Endothelial cell of umbilical vein (primary cell): ENCODE measurements at regions not wholly inside any gene's neighbourhood (a gene's known extent, or its start where the extent isn't known, plus 50 kb on each side); places are given as distances from the start of the nearest gene placed in this dataset.

ENCODE experiments used
- BruUV-seq: library from RNA; stranded (reverse); fragments of 400-500 nt; replicated peaks from 2 replicates; lab custom pipeline; 2021; lab: Mats Ljungman, UMichigan
- CTCF ChIA-PET: fragments of 300-600, 350-600 bp; sonication (Branson Sonifier 250); formaldehyde crosslinking; loops from one replicate; lab custom pipeline; 2021; ENCODE audit warnings: antibody characterized with exemption, inconsistent platforms; lab: Charles Lee
- POLR2A ChIA-PET: fragments of 300-600, 350-600 bp; sonication (Branson Sonifier 250); formaldehyde crosslinking; loops from one replicate; lab custom pipeline; 2021; ENCODE audit warnings: antibody characterized with exemption, inconsistent platforms; lab: Charles Lee
- DNase-seq: peaks from one replicate; pipeline ENCODE4 v3.0.0-alpha.2; 2011; ENCODE audit warnings: low read depth, low spot score
- FAIRE-seq: peaks from 2 replicates; lab custom pipeline; 2011; peaks lifted over from hg19 to GRCh38; lab: Jason Lieb, UNC
- H2AFZ ChIP-seq: 2 replicates; pipeline ENCODE4 v1.6.0; 2012; ENCODE audit warnings: low read depth, low read length, control low read depth, inconsistent platforms
- H3K27ac ChIP-seq: 2 replicates; pipeline ENCODE4 v1.5.1; 2011; ENCODE audit warnings: low read depth, mild to moderate bottlenecking, control low read depth, low read length, moderate library complexity; ENCODE audit not compliant: insufficient read depth
- H3K27me3 ChIP-seq, 2 experiments: 2 replicates each; pipeline versions ENCODE4 v1.6.0 to v1.6.1; 2011; ENCODE audit warnings: low read length in 2 of 2, mixed read lengths in 1 of 2; ENCODE audit not compliant: control insufficient read depth in 2 of 2, insufficient read depth in 2 of 2
- H3K36me3 ChIP-seq, 2 experiments: 2 replicates in 1 of 2; 3 replicates in 1 of 2; pipeline ENCODE4 v1.5.1; 2011; ENCODE audit warnings: low read length in 2 of 2, mild to moderate bottlenecking in 1 of 2, moderate library complexity in 1 of 2; ENCODE audit not compliant: control insufficient read depth in 2 of 2, insufficient read depth in 2 of 2; ENCODE audit errors: extremely low read depth in 1 of 2
- H3K4me1 ChIP-seq: 3 replicates; pipeline ENCODE4 v1.5.1; 2011; ENCODE audit warnings: mild to moderate bottlenecking, low read length; ENCODE audit not compliant: control insufficient read depth, insufficient read depth; ENCODE audit errors: extremely low read depth
- H3K4me2 ChIP-seq: 2 replicates; pipeline ENCODE4 v1.6.1; 2011; ENCODE audit warnings: low read length, control low read depth, mixed read lengths; ENCODE audit not compliant: insufficient read depth
- H3K4me3 ChIP-seq, 3 experiments: fragments of 200-600 bp in 1 of 3; sonication (generic), shearing (Covaris generic) in 1 of 3; replicated peaks in 1 of 3; 2 replicates each; pipeline ENCODE4 v1.5.1; 2011 to 2016; ENCODE audit warnings: control low read depth in 3 of 3, low read length in 3 of 3, mild to moderate bottlenecking in 2 of 3, inconsistent platforms in 1 of 3, low read depth in 1 of 3, moderate library complexity in 1 of 3; ENCODE audit not compliant: insufficient read depth in 1 of 3
- H3K79me2 ChIP-seq: 2 replicates; pipeline ENCODE4 v1.6.0; 2012; ENCODE audit warnings: low read length, inconsistent platforms; ENCODE audit not compliant: control insufficient read depth, insufficient read depth
- H3K9ac ChIP-seq: replicated peaks from 2 replicates; pipeline ENCODE3; 2011; ENCODE audit warnings: low read length, control low read depth; ENCODE audit not compliant: insufficient read depth; ENCODE audit errors: extremely low read depth
- H3K9me1 ChIP-seq: replicated peaks from 3 replicates; pipeline ENCODE4 v1.6.0; 2011; ENCODE audit warnings: mild to moderate bottlenecking, low read length; ENCODE audit not compliant: control insufficient read depth, insufficient read depth; ENCODE audit errors: extremely low read depth
- H3K9me3 ChIP-seq: replicated peaks from 2 replicates; pipeline ENCODE4 v1.5.1; 2012; ENCODE audit warnings: low read length, inconsistent platforms; ENCODE audit not compliant: control insufficient read depth, insufficient read depth
- H4K20me1 ChIP-seq: replicated peaks from 2 replicates; pipeline ENCODE3; 2011; ENCODE audit warnings: mild to moderate bottlenecking, low read length; ENCODE audit not compliant: control insufficient read depth, insufficient read depth; ENCODE audit errors: extremely low read depth
- GATA2 ChIP-seq: IDR thresholded peaks from 2 replicates; pipeline ENCODE4 v1.7.0; 2011; ENCODE audit warnings: low read depth, mild to moderate bottlenecking, moderate library complexity, mixed read lengths, low read length; ENCODE audit not compliant: insufficient read length, insufficient read depth
- MYC ChIP-seq: IDR thresholded peaks from one replicate; pipeline ENCODE4 v1.6.1; 2011; ENCODE audit warnings: mild to moderate bottlenecking, low read depth, low read length
- dilution Hi-C: fragments of 300-500 bp; cut with MboI; formaldehyde crosslinking; loops from one replicate; pipeline ENCODE4 v1.15.0; 2019; ENCODE audit warnings: low sequenced_read_pairs; ENCODE audit not compliant: extremely low pct_ligation_motif_present
- intact Hi-C: fragments of 100-400 bp; cut with micrococcal nuclease; formaldehyde crosslinking; loops from one replicate; pipeline ENCODE4 v1.10.0; 2022

GRCh38 chr3:19769694-19770093 lies 164.3 kb downstream of the EFHB start:
- no TSS peak for BruUV-seq
- H3K36me3 ChIP-seq: no peaks in the 10 kb centered on the region
- H3K27ac ChIP-seq: no peak overlapping the region
- FAIRE-seq (no peak), DNase-seq (no peak)
- H3K9me3 ChIP-seq: peaks cover 2% of the 10 kb centered on the region
- no peak overlapping the region for H3K4me2 ChIP-seq
- CTCF ChIA-PET: no interaction called here
- no peaks in the 10 kb centered on the region for H3K4me1 ChIP-seq
- H3K4me3 ChIP-seq: no peak overlapping the region
- TF ChIP-seq MYC: no peak
- no peak overlapping the region for H3K9ac ChIP-seq
- POLR2A ChIA-PET: no interaction called here
- dilution Hi-C loops: no loop called here
- H3K27me3 ChIP-seq: no peaks in the 10 kb centered on the region
- no peaks in the 10 kb centered on the region for H4K20me1 ChIP-seq
- H2AFZ ChIP-seq: no peak overlapping the region
- intact Hi-C loops: no loop called here
- H3K9me1 ChIP-seq: no peaks in the 10 kb centered on the region
- no peaks in the 10 kb centered on the region for H3K79me2 ChIP-seq

- no peak overlapping the region for H3K9ac ChIP-seq
- no peak for DNase-seq
- no peaks in the 10 kb centered on the region for H3K9me3 ChIP-seq
- no peaks in the 10 kb centered on the region for H3K27me3 ChIP-seq
- H3K9me1 ChIP-seq: no peaks in the 10 kb centered on the region
- H2AFZ ChIP-seq: no peak overlapping the region
- no peaks in the 10 kb centered on the region for H3K79me2 ChIP-seq
- H3K4me3 ChIP-seq: no peak overlapping the region
- no peaks in the 10 kb centered on the region for H3K4me1 ChIP-seq
- dilution Hi-C loops (no loop called here), intact Hi-C loops (no loop called here)
- POLR2A ChIA-PET: no interaction called here
- H4K20me1 ChIP-seq: no peaks in the 10 kb centered on the region
- no peak for FAIRE-seq
- H3K27ac ChIP-seq: no peak overlapping the region
- H3K36me3 ChIP-seq: no peaks in the 10 kb centered on the region
- CTCF ChIA-PET: no interaction called here
- H3K4me2 ChIP-seq: no peak overlapping the region
- no TSS peak for BruUV-seq
- no peak for TF ChIP-seq GATA2
These were observed 168.1 kb downstream of the EFHB start for GRCh38 chr3:19765954-19766353.
